Panc1 (cell line): ENCODE measurements at regions not wholly inside any gene's neighbourhood (a gene's known extent, or its start where the extent isn't known, plus 50 kb on each side); places are given as distances from the start of the nearest gene placed in this dataset.

Experiments used
- ATAC-seq: fragments of 200-7000 bp; cut with Tn5 transposase; 2 replicates; pipeline ENCODE4 v1.9.1; 2020; ENCODE audit warnings: mild to moderate bottlenecking, moderate library complexity
- BruUV-seq: library from RNA; stranded (reverse); fragments of 400-500 nt; replicated peaks from 2 replicates; lab custom pipeline; 2021; lab: Mats Ljungman, UMichigan
- CTCF ChIA-PET: fragments of 300-600 bp; sonication (Branson Sonifier 250); formaldehyde crosslinking; loops from one replicate; lab custom pipeline; 2022; ENCODE audit warnings: antibody characterized with exemption; lab: Charles Lee
- POLR2A ChIA-PET: fragments of 300-600 bp; sonication (Branson Sonifier 250); formaldehyde crosslinking; loops from one replicate; lab custom pipeline; 2022; ENCODE audit warnings: antibody characterized with exemption; lab: Charles Lee
- DNase-seq: peaks from one replicate; pipeline ENCODE4 v3.0.0-alpha.2; 2010; ENCODE audit warnings: low read depth, low spot score
- H3K27ac ChIP-seq: 2 replicates; pipeline ENCODE4 v1.5.1; 2011; ENCODE audit warnings: mild to moderate bottlenecking, low read length, inconsistent platforms
- H3K27me3 ChIP-seq: fragments of 200-500 bp; sonication (Bioruptor generic); 2 replicates; pipeline ENCODE4 v1.6.0; 2014; ENCODE audit warnings: low read length, inconsistent platforms; ENCODE audit not compliant: control insufficient read depth, insufficient read depth
- H3K36me3 ChIP-seq: fragments of 200-500 bp; sonication (Bioruptor generic); 2 replicates; pipeline ENCODE4 v1.5.1; 2014; ENCODE audit warnings: inconsistent platforms, mild to moderate bottlenecking, low read length, moderate library complexity; ENCODE audit not compliant: control insufficient read depth, insufficient read depth
- H3K4me1 ChIP-seq: 2 replicates; pipeline ENCODE4 v1.5.1; 2011; ENCODE audit warnings: inconsistent platforms, mild to moderate bottlenecking, low read length, moderate library complexity; ENCODE audit not compliant: control insufficient read depth, insufficient read depth
- H3K4me3 ChIP-seq, 2 experiments: 2 replicates each; pipeline ENCODE4 v1.5.1; 2011 to 2012; ENCODE audit warnings: low read depth in 2 of 2, low read length in 2 of 2, mild to moderate bottlenecking in 2 of 2, inconsistent platforms in 1 of 2, moderate library complexity in 1 of 2
- H3K9me3 ChIP-seq: fragments of 200-500 bp; sonication (Bioruptor generic); 2 replicates; pipeline ENCODE4 v1.5.1; 2014; ENCODE audit warnings: low read depth, mild to moderate bottlenecking, inconsistent platforms, low read length, moderate library complexity; ENCODE audit not compliant: control insufficient read depth, insufficient read depth
- CTCF ChIP-seq: fragments of 450-650 bp; IDR thresholded peaks from 2 replicates; pipeline ENCODE4 v1.5.1; 2017; ENCODE audit warnings: mild to moderate bottlenecking
- POLR2AphosphoS5 ChIP-seq: IDR thresholded peaks from 2 replicates; pipeline ENCODE4 v1.6.1; 2012; ENCODE audit warnings: mild to moderate bottlenecking, low read depth, low read length, moderate library complexity
- SIN3A ChIP-seq: IDR thresholded peaks from 2 replicates; pipeline ENCODE4 v1.6.1; 2012; ENCODE audit warnings: low read depth, mild to moderate bottlenecking, low read length, moderate library complexity, borderline replicate concordance; ENCODE audit not compliant: insufficient read depth
- TCF7L2 ChIP-seq: IDR thresholded peaks from 2 replicates; pipeline ENCODE4 v1.6.1; 2011; ENCODE audit warnings: mild to moderate bottlenecking, low read depth, low read length, inconsistent platforms
- in situ Hi-C: cut with HindIII; loops from 2 replicates; pipeline ENCODE4 v1.10.0; 2016; ENCODE audit warnings: low sequenced_read_pairs, low pct_unique_long_range_greater_than_20kb
- intact Hi-C: fragments of 100-400 bp; cut with micrococcal nuclease; formaldehyde crosslinking; loops from one replicate; pipeline ENCODE4 v1.10.0; 2022; ENCODE audit not compliant: unreplicated experiment
- TF ChIP-seq, protein P1 (sequence below), 2 experiments: IDR thresholded peaks; 2 replicates each; pipeline ENCODE4 v1.6.1; 2011 to 2012; ENCODE audit warnings: low read depth in 2 of 2, control low read depth in 1 of 2, low read length in 1 of 2, mild to moderate bottlenecking in 1 of 2, moderate library complexity in 1 of 2; ENCODE audit not compliant: insufficient read depth in 1 of 2

GRCh38 chrX:42385730-42386129 is 392.2 kb downstream of the PPP1R2C start:
- H3K27ac ChIP-seq = no peak overlapping the region
- no peaks in the 10 kb centered on the region for H3K27me3 ChIP-seq
- in situ Hi-C loops = no loop called here
- H3K9me3 ChIP-seq = no peaks in the 10 kb centered on the region
- ChIA-PET CTCF (no interaction called here), POLR2A (no interaction called here)
- H3K4me3 ChIP-seq = no peak overlapping the region
- intact Hi-C loops = no loop called here
- no TSS peak for BruUV-seq
- no peak for ATAC-seq
- TF ChIP-seq SIN3A (no peak), CTCF (no peak), POLR2AphosphoS5 (no peak), TCF7L2 (no peak)
- TF ChIP-seq, protein P1, sequence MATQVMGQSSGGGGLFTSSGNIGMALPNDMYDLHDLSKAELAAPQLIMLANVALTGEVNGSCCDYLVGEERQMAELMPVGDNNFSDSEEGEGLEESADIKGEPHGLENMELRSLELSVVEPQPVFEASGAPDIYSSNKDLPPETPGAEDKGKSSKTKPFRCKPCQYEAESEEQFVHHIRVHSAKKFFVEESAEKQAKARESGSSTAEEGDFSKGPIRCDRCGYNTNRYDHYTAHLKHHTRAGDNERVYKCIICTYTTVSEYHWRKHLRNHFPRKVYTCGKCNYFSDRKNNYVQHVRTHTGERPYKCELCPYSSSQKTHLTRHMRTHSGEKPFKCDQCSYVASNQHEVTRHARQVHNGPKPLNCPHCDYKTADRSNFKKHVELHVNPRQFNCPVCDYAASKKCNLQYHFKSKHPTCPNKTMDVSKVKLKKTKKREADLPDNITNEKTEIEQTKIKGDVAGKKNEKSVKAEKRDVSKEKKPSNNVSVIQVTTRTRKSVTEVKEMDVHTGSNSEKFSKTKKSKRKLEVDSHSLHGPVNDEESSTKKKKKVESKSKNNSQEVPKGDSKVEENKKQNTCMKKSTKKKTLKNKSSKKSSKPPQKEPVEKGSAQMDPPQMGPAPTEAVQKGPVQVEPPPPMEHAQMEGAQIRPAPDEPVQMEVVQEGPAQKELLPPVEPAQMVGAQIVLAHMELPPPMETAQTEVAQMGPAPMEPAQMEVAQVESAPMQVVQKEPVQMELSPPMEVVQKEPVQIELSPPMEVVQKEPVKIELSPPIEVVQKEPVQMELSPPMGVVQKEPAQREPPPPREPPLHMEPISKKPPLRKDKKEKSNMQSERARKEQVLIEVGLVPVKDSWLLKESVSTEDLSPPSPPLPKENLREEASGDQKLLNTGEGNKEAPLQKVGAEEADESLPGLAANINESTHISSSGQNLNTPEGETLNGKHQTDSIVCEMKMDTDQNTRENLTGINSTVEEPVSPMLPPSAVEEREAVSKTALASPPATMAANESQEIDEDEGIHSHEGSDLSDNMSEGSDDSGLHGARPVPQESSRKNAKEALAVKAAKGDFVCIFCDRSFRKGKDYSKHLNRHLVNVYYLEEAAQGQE (IDR thresholded peaks at IDR 0.05; ENCODE audit: insufficient read depth in 1 of 2, low read depth in 2 of 2, low read length in 1 of 2) = no peak
- no peaks in the 10 kb centered on the region for H3K4me1 ChIP-seq
- no peak for DNase-seq
- H3K36me3 ChIP-seq = no peaks in the 10 kb centered on the region

DNA sequence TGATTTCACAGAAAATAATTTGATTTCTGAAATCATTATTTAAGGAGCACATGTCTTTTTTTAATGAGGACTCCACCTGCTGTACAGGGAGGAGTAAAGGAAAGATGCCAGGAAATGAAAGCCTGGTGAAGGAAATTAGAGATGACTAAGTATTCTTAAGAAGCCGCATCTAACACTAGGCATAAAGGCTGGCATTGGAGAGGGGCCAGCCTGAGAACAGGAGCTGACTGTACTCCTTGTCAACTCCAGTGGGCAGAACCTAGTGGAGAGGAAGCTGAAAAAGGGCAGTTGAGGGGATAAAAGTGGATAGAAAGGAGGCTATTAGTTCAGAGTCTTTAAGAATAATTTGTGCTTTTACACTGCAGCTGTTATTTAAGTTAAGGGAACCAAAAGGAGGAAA is 393.0 kb downstream of the PPP1R2C start:
- H3K4me3 ChIP-seq = no peak overlapping the region
- H3K4me1 ChIP-seq = no peaks in the 10 kb centered on the region
- TF ChIP-seq TCF7L2 (no peak), POLR2AphosphoS5 (no peak), CTCF (no peak), SIN3A (no peak)
- TF ChIP-seq, protein P1 (IDR thresholded peaks at IDR 0.05; ENCODE audit: insufficient read depth in 1 of 2, low read depth in 2 of 2, low read length in 1 of 2) = no peak
- no peaks in the 10 kb centered on the region for H3K27me3 ChIP-seq
- H3K27ac ChIP-seq = no peak overlapping the region
- ChIA-PET POLR2A (no interaction called here), CTCF (no interaction called here)
- intact Hi-C loops (no loop called here), in situ Hi-C loops (no loop called here)
- no peaks in the 10 kb centered on the region for H3K36me3 ChIP-seq
- no peaks in the 10 kb centered on the region for H3K9me3 ChIP-seq
- DNase-seq (no peak), ATAC-seq (no peak)
- no TSS peak for BruUV-seq
